AG10803 (cell line): ENCODE measurements at regions not wholly inside any gene's neighbourhood (a gene's known extent, or its start where the extent isn't known, plus 50 kb on each side); places are given as distances from the start of the nearest gene placed in this dataset.

Source experiments
- DNase-seq: peaks from one replicate; pipeline ENCODE4 v3.0.0; 2010; ENCODE audit warnings: low read depth
- H3K4me3 ChIP-seq: 2 replicates; pipeline ENCODE4 v1.5.1; 2011; ENCODE audit warnings: mild to moderate bottlenecking, low read length, control low read depth
- CTCF ChIP-seq: conservative IDR thresholded peaks from 2 replicates; pipeline ENCODE4 v1.5.1; 2011; ENCODE audit warnings: mild to moderate bottlenecking, low read length, control low read depth, inconsistent platforms

DNA sequence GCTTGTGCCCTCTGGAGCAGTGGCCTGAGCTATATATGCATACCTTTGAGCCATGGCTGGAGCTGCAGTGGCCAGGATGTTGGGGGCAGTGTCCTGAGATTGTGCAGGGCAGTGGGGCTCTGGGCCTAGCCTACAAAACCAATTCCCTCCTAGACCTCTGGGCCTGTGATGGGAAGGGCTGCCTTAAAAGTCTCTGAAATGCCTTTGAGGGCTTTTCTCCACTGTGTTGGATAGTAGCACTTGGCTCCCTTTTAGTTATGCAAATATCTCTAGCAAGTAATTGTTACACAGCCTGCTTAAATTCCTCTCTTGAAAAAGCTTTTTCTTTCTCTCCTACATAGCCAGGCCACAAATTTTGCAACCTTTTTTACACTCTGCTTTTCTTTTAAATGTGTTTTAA, 426.4 kb downstream of the ACTR3B start:
- TF ChIP-seq CTCF, result no peak
- DNase-seq, result no peak
- no peak overlapping the region for H3K4me3 ChIP-seq

GRCh38 chr7:153188161-153188560, 428.6 kb downstream of the ACTR3B start:
- no peak for DNase-seq
- TF ChIP-seq CTCF, result no peak
- H3K4me3 ChIP-seq, result no peak overlapping the region

DNA sequence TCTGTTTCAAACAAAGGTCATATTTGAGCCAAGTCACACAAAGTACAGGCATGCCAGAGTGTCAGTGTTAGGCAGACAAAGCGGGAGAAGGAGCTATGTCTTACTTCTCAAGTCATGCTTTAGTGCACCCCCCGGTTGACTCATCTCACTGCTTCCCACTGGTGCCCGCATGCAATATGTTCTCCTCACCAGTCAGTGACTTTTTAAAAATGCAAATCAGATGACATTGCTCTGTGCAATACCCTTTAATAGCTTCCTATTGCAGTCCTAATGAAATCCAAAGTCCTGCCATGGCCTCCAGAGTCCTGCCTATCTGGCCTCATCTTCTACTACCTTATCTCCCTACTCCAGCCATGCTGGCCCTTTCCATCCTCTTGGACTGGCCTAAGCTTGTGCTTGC, 429.1 kb downstream of the ACTR3B start:
- no peak for TF ChIP-seq CTCF
- no peak overlapping the region for H3K4me3 ChIP-seq
- DNase-seq, result no peak

- H3K4me3 ChIP-seq, result no peak overlapping the region
- no peak for TF ChIP-seq CTCF
- DNase-seq, result no peak
Measured at GRCh38 chr7:153190452-153190851, 430.9 kb downstream of the ACTR3B start.

- no peak for DNase-seq
- H3K4me3 ChIP-seq, result no peak overlapping the region
Measured at GRCh38 chr7:153190986-153191385, 431.4 kb downstream of the ACTR3B start.

DNA sequence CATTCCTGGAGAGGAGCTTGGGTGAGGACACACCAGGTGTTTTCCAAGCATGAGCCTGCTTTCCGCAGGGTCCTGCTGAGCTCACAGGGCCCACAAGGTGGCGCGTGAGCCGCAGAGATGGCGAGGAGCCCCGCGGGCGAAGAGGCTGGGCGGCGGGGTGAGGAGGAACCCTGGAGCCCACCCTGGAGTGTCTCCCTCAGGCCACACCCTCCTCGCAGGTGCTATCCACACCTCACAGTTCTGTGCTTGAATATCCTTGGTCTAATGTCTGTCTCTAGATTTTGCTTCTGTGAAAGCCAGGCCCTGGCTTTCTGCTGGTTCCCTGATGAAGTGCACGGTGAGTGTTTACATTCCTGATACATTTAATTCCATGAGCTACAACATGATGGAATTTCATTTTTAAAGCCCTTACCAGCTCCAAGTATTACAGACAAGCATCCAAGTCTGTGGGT, 433.6 kb downstream of the ACTR3B start:
- no peak for DNase-seq
- no peak for TF ChIP-seq CTCF
- H3K4me3 ChIP-seq, result no peak overlapping the region

More at GRCh38 chr7:153190986-153191385, 431.4 kb downstream of the ACTR3B start:
- TF ChIP-seq CTCF, result no peak

DNA sequence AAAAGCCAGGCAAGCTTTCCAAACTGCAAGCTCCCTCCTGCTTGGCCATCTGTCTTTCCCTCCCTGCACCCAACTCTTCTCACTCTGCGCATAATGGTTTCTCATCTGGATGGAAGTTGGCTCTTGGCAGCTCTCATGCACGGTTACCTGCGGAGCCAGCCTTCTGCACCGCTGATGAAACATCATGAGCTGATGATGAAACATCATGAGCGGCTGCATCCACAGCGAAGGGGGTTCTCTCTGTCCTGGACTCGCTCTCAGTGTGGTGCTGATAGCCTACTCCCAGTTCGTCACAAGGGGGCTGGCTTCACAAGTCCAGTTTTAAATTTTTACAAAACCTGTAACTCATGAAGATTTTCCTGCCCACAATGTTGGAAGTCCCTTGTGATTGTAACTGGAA, 457.5 kb downstream of the ACTR3B start:
- no peak for DNase-seq
- H3K4me3 ChIP-seq, result no peak overlapping the region
- no peak for TF ChIP-seq CTCF
